GM19324 (cell line): ENCODE measurements at regions not wholly inside any gene's neighbourhood (a gene's known extent, or its start where the extent isn't known, plus 50 kb on each side); places are given as distances from the start of the nearest gene placed in this dataset.

Source experiments
- ATAC-seq: cut with Tn5 transposase; IDR thresholded peaks from one replicate; pipeline ENCODE4 v1.9.1; 2021; ENCODE audit warnings: mild to moderate bottlenecking, moderate library complexity; ENCODE audit not compliant: unreplicated experiment, low FRiP score

GRCh38 chr18:37675699-37676098, 110.1 kb upstream of the CELF4 start:
- ATAC-seq = no peak

GRCh38 chr18:37674570-37674969, 109.0 kb upstream of the CELF4 start:
- ATAC-seq = no peak

DNA sequence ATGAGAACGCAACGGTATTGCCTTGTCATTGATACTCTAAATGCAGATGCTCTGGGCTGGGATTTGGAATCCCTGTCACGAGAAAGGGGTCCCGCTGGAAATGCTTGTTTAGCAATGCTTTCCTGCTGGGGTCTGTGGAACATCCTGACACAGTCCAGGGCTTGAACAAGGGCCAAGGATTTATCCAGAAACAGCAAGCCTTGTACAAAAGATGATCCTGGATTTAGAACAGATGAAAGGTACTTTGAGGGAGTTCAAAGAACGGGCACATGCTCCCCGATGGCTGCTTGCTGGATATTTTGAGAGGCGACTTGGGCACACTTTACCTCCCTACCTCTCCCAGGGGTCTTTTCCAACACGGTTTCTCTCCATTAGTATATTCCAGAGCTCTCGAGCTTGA, 108.1 kb upstream of the CELF4 start:
- no peak for ATAC-seq

GRCh38 chr18:37672932-37673595, 107.5 kb upstream of the CELF4 start:
- no peak for ATAC-seq

DNA sequence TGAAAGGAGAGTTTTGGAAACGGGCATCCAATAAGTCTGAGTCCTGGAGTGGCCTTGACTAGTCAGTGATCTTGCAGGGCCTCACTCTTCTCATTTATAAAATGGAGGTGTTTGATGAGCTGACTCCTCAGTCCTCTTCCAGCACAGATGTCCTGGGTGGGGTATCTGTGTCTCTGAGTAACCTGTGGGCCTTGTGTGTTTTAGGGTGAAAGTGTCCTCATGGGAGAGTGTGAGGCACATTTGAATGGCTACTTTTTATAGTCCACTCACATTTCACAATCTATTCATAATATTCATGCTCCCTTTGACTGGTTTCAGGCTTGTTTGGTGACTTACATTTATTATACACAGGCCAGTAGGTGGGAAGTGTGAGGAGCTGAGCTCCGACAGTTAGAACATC, 106.4 kb upstream of the CELF4 start:
- ATAC-seq = no peak

GRCh38 chr18:37671530-37671929, 105.9 kb upstream of the CELF4 start:
- ATAC-seq = no peak

DNA sequence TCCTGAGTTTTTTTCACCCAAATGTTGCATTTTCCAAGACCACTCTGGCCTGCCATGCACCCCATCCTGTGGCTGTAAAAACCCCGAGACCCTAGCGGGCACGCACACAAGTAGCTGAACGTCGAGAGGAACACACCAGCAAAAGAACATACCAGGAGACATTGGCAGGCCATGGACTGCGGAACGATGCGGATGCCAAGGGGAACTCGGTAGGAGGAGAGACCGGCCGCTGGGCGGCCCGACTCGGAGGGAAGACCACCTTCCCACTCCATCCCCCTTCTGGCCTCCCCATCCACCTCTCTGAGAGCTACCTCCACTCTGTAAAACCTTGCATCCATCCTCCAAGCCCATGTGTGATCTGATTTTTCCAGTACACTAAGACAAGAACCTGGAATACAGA, 105.5 kb upstream of the CELF4 start:
- ATAC-seq = no peak

GRCh38 chr18:37669991-37670534, 104.5 kb upstream of the CELF4 start:
- ATAC-seq = no peak

GRCh38 chr18:37668971-37669747, 103.6 kb upstream of the CELF4 start:
- ATAC-seq = no peak

- no peak for ATAC-seq
Measured at GRCh38 chr18:37667836-37668235, 102.2 kb upstream of the CELF4 start.

DNA sequence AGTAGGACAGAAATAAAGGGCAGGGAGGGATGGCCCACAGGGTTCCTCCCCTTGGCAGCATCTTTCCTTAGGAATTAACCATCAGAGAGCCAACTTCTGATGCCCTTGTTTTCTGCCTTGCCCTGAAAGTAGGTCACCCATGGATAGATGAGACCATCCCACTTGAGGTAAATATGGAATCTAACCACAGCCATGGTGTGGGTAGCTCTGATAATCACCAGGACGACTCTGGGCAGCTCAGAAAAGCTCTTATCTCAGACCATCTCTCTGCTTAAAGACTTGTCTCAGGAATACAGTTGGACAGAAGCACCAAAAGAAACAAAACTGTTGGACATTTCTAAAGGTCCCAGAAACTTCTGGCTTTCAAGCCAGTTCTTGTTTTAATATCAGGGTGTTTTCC, 101.4 kb upstream of the CELF4 start:
- no peak for ATAC-seq

DNA sequence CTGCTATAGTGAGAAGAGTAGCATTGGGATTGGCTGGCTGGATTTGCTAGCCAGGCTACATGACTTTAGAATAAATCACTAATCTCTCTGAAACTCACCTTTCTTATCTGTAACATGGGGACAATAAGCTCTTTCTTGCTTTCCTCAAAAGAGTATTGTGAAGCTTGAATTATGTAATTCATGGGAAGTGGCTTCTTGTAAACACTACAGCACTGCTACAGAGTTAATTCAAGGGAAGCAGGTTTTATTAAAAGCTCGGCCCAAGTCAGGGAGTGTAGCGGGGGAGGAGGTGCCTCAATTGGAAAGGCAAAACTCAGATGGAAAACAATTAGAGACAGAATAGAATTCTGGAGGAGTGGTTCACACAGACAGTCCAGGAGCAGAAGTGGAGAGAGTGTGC, 100.9 kb upstream of the CELF4 start:
- ATAC-seq = no peak

- no peak for ATAC-seq
Measured at GRCh38 chr18:37665346-37665745, 99.7 kb upstream of the CELF4 start.

DNA sequence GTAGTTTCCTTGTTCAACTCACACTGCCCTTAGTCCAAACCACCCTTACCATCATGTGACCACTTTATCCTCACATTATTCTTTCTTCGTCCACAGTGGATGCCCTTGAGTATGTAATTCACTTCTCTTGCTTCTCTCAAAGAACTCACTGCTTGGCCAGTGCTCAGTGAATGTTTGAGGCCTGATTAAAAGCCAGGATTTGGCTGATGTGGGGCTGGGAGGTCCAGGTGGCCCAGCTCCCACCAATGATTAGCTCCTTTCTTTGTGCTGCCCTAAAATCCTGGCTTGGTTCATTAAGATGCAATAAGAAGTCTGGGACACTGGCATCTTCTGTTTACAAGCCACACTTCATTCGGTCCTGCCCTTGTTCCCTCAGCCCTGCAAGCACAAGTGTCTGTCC, 97.8 kb upstream of the CELF4 start:
- no peak for ATAC-seq

DNA sequence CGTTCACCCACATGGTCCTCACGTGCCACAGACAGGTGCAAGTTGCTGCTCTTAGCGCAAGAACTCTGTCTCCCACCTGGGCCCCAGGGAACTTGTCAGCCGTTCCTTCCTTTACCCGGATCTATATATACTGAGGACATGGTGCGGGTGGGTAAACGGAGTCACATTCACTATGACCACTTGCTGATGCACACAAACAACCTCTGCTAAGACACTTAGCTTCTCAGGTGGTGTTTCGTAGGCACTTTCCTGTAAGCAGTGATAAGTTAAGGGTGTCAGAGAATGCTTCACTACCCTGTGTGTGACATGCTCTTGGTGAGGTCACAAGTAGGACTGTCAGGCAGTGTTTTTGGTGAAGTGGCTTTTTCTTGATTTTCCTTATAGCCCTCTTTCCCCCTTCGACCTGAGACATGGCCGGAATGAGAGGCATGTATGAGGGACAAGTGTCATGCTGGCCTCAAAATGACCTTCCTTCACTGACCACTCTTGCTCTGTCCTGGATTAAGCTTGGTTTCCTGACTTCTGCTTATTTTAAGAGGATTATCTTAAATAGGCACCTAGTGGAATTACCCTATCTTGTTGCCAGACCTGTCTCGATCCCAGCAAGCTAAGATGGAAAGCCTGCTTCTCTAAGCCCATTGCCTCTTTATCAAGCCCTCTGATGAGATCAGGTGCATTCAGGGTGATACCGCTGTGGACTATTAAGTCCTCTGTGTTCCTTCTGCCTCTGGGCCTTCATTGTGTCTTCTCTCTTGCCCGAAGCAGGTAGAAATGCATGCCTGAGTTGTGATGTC, 97.1 kb upstream of the CELF4 start:
- no peak for ATAC-seq

DNA sequence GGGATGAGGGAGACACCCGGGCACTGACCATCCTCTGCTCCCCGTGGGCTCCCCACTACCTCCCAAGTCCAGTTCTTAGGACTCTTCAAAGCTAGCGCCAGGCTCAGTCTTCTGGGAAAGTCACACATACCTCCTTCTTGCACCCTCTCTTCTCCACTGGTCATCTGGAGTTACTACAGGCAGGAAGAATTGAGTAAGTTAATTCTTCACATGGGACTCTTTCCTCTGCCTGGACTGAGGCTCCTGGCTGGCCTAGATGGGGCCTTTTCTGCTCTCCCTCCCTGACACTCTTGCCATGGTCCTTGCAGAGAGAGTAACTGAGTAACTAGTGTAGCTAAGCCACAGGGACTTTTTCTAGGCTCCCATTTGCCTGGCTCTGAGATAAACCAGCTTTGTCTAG, 96.5 kb upstream of the CELF4 start:
- no peak for ATAC-seq

DNA sequence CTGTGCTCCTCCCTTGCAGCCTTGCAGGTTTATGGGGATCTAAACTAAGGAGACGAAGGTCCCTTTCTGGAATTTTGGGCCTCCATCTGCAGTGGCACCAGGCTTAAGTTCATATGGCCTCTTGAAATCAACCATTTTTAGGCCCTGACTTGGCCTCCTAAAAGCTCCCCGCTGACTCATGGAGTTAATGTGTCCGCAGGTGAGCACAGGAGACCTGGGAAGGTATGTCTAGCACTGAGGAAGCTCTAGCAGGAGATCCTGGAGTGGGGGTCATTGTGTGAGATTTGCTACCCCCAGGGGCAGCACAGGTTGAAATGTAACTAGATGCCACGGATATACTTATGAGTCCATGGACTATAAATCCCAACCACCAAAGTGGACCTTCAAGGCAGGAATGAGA, 95.9 kb upstream of the CELF4 start:
- no peak for ATAC-seq

DNA sequence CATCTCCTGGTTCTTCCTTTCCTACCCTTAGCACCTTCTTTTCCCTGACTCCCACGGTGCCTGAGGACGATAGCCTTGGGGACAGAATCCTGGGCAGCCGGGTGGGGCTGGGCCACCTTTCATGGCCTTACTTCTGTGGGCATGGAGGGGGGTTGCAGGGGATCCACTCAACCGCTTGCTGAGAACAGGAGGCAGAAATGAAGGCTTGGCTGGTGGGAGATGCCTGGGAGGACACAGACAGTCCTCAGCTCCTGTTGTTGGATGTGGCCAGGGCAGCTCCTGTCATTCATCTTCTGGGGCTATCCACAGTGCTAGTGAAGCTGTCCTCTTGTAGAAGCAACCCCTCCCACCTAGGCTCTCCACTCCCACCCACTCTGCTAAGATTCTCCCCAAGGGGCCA, 95.5 kb upstream of the CELF4 start:
- no peak for ATAC-seq

GRCh38 chr18:37660658-37661057, 95.1 kb upstream of the CELF4 start:
- no peak for ATAC-seq

GRCh38 chr18:37659906-37660305, 94.3 kb upstream of the CELF4 start:
- no peak for ATAC-seq

DNA sequence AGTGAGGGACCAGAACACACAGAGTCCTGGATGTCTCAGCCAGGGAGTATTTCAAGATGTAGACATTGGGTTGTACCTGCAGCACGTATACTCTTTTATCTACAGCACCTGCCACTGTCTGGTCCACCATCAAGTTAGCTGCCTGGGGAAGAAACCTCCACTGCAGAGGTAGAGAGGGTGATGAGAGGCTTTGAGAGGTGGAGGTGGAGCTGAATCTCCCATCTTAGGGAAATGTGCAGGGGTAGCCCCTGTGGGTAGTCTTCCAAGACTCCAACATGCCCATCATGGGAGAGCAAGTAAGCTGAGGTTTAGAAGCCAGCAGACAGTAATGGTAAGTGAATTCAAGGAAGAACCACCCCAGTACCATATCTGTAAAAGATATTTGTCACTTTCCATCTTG, 93.3 kb upstream of the CELF4 start:
- ATAC-seq = no peak
